HPDE6-E6E7 (cell line): ENCODE measurements at regions not wholly inside any gene's neighbourhood (a gene's known extent, or its start where the extent isn't known, plus 50 kb on each side); places are given as distances from the start of the nearest gene placed in this dataset.

Source experiments
- DNase-seq: peaks from one replicate; pipeline ENCODE4 v3.0.0; 2011; ENCODE audit warnings: missing footprints; ENCODE audit errors: extremely low spot score

GRCh38 chr14:53807542-53807941, 149.1 kb downstream of the BMP4 start:
- DNase-seq = no peak

DNA sequence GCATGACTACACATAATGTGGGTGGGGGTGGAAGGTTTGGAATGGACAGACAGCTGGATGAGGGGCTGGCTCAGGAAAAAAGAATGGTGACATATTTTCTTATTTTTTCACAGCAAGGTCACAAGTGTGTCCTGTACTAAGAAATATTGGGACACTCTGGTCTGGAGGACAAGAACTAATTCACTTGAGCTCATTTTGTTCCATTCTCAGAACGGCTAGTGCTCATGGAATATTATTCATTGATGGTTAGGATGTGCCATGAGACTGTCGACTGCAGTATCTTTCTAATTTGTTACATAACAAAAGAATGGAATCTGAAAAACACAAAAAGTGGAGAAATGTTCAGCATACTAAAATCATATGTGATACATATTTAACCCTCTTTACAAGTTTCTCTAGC, 149.5 kb downstream of the BMP4 start:
- DNase-seq = no peak

DNA sequence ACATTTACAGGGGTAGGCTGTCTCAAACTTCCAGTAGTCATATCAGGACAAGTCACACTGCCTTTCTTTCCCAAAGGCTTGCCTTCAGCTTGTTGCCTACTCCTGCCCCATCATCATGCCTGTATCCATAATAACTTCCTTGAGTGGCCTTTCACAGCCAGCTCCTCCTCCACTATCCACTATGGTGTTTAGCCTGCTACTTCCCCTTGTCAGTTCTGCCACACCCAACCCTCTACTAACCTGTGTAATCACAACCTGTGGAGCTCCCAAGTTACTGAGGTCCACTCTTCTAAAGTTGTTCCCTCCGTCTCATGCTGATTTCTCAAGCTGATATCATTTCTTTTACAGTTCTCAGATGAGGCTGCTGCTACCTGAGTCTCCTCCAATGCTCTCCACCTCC, 159.9 kb downstream of the BMP4 start:
- no peak for DNase-seq

GRCh38 chr14:53793790-53794505, 162.7 kb downstream of the BMP4 start:
- DNase-seq = no peak

GRCh38 chr14:53792909-53793308, 163.7 kb downstream of the BMP4 start:
- no peak for DNase-seq

- DNase-seq = no peak
Observed at GRCh38 chr14:53790731-53791500, 165.7 kb downstream of the BMP4 start.

GRCh38 chr14:53788566-53788965, 168.1 kb downstream of the BMP4 start:
- no peak for DNase-seq

DNA sequence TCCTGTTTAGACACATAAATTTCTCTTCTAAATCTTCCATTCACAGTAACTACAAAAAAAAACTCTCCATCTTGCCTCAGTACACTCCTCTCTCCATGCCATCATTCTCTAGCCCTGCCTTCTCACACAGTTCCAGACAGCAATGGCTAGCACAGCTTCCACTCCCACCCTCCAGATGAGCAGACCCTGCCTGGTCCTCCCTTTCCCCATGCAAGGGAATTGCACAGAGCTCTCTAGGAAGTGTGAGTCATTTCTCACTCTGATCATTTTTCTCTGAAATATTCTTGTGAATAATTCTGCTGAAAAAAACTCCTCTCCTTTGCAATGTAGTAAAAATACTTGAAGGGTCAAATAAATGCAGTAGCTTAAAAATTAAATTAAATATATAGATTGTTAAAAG, 170.6 kb downstream of the BMP4 start:
- DNase-seq = no peak

- no peak for DNase-seq
Observed at GRCh38 chr14:53784688-53785087, 171.9 kb downstream of the BMP4 start.

GRCh38 chr14:53783256-53783655, 173.4 kb downstream of the BMP4 start:
- no peak for DNase-seq

DNA sequence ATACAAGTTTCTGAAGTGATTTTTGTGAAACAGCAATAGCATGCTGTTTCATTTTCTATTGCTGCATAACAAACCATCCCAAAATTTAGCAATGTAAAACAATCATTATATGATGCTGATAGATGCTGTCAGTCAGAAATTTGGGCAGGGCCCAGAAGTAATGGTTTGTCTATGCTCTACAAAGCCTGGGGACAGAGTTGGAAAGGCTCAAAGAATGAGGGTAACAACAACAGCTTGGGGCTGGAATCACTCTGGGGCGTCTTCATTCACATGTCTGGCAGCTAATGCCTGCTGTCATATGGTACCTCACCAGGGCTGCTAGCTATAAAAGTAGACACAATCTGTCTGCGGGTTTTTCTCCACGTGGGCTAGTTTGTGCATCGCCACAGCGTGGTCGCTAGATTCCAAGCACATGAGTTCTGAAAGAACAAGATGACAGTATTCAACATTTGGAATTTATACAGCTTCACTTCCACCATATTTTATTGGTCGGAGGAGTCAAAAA, 176.5 kb downstream of the BMP4 start:
- no peak for DNase-seq

- DNase-seq = no peak
Observed at GRCh38 chr14:53779301-53779700, 177.3 kb downstream of the BMP4 start.

GRCh38 chr14:53778263-53778662, 178.4 kb downstream of the BMP4 start:
- no peak for DNase-seq

DNA sequence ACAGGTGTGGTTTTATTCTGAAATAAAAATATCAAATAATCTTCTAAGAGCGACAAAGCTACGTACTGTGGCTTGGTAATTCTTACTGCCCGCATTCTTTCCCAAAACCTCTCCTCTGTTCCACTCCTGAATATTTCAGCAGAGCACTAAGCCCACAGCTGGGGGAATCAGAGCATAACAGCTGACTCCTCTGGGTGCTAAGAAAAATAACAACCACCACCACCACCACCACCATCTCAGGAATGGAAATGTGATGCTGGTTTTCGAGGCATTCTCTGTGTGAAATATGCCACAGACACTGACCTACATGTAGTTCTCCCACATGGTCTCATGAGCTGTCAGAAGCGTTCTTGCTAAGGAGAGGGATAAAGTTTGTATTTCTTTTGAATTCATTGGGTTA, 183.7 kb downstream of the BMP4 start:
- DNase-seq = no peak

DNA sequence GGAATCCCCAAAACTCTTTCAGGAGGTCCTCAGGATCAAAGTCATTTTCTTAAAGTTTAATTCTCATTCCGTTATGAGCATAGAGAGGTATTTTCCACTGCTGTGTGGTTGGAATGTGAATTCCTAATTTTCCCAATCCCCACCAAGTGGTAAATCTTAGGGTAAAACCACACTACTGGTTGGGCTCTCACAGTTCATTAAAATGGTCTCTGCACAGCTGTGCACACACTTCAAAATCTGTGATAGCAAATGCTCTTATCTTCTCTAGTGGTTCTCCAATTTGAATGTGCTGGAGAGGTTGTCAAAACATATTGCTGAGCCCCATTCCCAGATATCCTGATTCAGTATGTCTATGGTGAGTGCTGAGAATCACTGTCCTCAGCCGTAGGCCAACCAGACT, 189.1 kb downstream of the BMP4 start:
- DNase-seq = no peak

GRCh38 chr14:53766601-53767000, 190.0 kb downstream of the BMP4 start:
- no peak for DNase-seq

DNA sequence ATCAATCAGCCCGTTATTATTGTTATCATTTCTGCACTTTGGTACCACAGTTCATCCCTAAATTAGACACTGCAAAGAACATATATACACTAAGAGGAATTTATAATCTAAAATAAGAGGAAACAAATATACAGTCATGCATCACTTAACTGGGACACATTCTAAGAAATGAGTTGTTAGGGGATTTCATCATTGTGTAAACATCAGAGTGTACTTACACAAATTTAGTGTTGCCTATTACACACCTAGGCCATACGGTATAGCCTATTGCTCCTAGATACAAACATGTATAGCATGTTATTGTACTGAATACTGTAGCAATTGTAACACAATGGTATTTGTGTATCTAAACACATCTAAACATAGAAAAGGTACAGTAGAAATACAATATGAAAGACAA, 190.5 kb downstream of the BMP4 start:
- no peak for DNase-seq

- no peak for DNase-seq
Observed at GRCh38 chr14:53764846-53765245, 191.8 kb downstream of the BMP4 start.

GRCh38 chr14:53758141-53758540, 198.5 kb downstream of the BMP4 start:
- no peak for DNase-seq

DNA sequence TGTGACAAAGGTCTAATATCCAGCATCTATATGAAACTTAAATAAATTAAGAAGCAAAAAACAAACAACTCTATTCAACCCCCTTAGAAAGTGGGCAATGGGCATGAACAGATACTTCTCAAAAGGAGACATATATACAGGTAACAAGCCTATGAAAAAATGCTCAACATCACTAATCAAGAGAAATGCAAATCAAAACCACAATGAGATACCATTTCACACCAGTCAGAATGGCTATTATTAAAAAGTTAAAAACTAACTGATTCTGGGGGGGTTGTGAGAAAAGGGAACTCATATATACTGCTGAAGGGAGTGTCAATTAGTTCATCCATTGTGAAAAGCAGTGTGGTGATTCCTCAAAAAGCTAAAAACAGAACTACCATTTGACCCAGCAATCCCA, 198.9 kb downstream of the BMP4 start:
- no peak for DNase-seq

- DNase-seq = no peak
Observed at GRCh38 chr14:53751650-53752049, 205.0 kb downstream of the BMP4 start.

GRCh38 chr14:53748691-53749090, 207.9 kb downstream of the BMP4 start:
- DNase-seq = no peak

GRCh38 chr14:53744857-53745256, 211.8 kb downstream of the BMP4 start:
- DNase-seq = no peak
